Endothelial cell of umbilical vein (primary cell): ENCODE measurements at regions not wholly inside any gene's neighbourhood (a gene's known extent, or its start where the extent isn't known, plus 50 kb on each side); places are given as distances from the start of the nearest gene placed in this dataset.
"Not testable (repeated sequence)": the region's sequence is repeated elsewhere in the genome, so short reads cannot be mapped to it uniquely, and the experiment has no call there.

Experiments used
- BruUV-seq: library from RNA; stranded (reverse); fragments of 400-500 nt; replicated peaks from 2 replicates; lab custom pipeline; 2021; lab: Mats Ljungman, UMichigan
- CTCF ChIA-PET: fragments of 300-600, 350-600 bp; sonication (Branson Sonifier 250); formaldehyde crosslinking; loops from one replicate; lab custom pipeline; 2021; ENCODE audit warnings: antibody characterized with exemption, inconsistent platforms; lab: Charles Lee
- POLR2A ChIA-PET: fragments of 300-600, 350-600 bp; sonication (Branson Sonifier 250); formaldehyde crosslinking; loops from one replicate; lab custom pipeline; 2021; ENCODE audit warnings: antibody characterized with exemption, inconsistent platforms; lab: Charles Lee
- DNase-seq: peaks from one replicate; pipeline ENCODE4 v3.0.0-alpha.2; 2011; ENCODE audit warnings: low read depth, low spot score
- FAIRE-seq: peaks from 2 replicates; lab custom pipeline; 2011; peaks lifted over from hg19 to GRCh38; lab: Jason Lieb, UNC
- H2AFZ ChIP-seq: 2 replicates; pipeline ENCODE4 v1.6.0; 2012; ENCODE audit warnings: low read depth, low read length, control low read depth, inconsistent platforms
- H3K27ac ChIP-seq: 2 replicates; pipeline ENCODE4 v1.5.1; 2011; ENCODE audit warnings: low read depth, mild to moderate bottlenecking, control low read depth, low read length, moderate library complexity; ENCODE audit not compliant: insufficient read depth
- H3K27me3 ChIP-seq, 2 experiments: 2 replicates each; pipeline versions ENCODE4 v1.6.0 to v1.6.1; 2011; ENCODE audit warnings: low read length in 2 of 2, mixed read lengths in 1 of 2; ENCODE audit not compliant: control insufficient read depth in 2 of 2, insufficient read depth in 2 of 2
- H3K36me3 ChIP-seq, 2 experiments: 2 replicates in 1 of 2; 3 replicates in 1 of 2; pipeline ENCODE4 v1.5.1; 2011; ENCODE audit warnings: low read length in 2 of 2, mild to moderate bottlenecking in 1 of 2, moderate library complexity in 1 of 2; ENCODE audit not compliant: control insufficient read depth in 2 of 2, insufficient read depth in 2 of 2; ENCODE audit errors: extremely low read depth in 1 of 2
- H3K4me1 ChIP-seq: 3 replicates; pipeline ENCODE4 v1.5.1; 2011; ENCODE audit warnings: mild to moderate bottlenecking, low read length; ENCODE audit not compliant: control insufficient read depth, insufficient read depth; ENCODE audit errors: extremely low read depth
- H3K4me2 ChIP-seq: 2 replicates; pipeline ENCODE4 v1.6.1; 2011; ENCODE audit warnings: low read length, control low read depth, mixed read lengths; ENCODE audit not compliant: insufficient read depth
- H3K4me3 ChIP-seq, 3 experiments: fragments of 200-600 bp in 1 of 3; sonication (generic), shearing (Covaris generic) in 1 of 3; replicated peaks in 1 of 3; 2 replicates each; pipeline ENCODE4 v1.5.1; 2011 to 2016; ENCODE audit warnings: control low read depth in 3 of 3, low read length in 3 of 3, mild to moderate bottlenecking in 2 of 3, inconsistent platforms in 1 of 3, low read depth in 1 of 3, moderate library complexity in 1 of 3; ENCODE audit not compliant: insufficient read depth in 1 of 3
- H3K79me2 ChIP-seq: 2 replicates; pipeline ENCODE4 v1.6.0; 2012; ENCODE audit warnings: low read length, inconsistent platforms; ENCODE audit not compliant: control insufficient read depth, insufficient read depth
- H3K9ac ChIP-seq: replicated peaks from 2 replicates; pipeline ENCODE3; 2011; ENCODE audit warnings: low read length, control low read depth; ENCODE audit not compliant: insufficient read depth; ENCODE audit errors: extremely low read depth
- H3K9me1 ChIP-seq: replicated peaks from 3 replicates; pipeline ENCODE4 v1.6.0; 2011; ENCODE audit warnings: mild to moderate bottlenecking, low read length; ENCODE audit not compliant: control insufficient read depth, insufficient read depth; ENCODE audit errors: extremely low read depth
- H3K9me3 ChIP-seq: replicated peaks from 2 replicates; pipeline ENCODE4 v1.5.1; 2012; ENCODE audit warnings: low read length, inconsistent platforms; ENCODE audit not compliant: control insufficient read depth, insufficient read depth
- H4K20me1 ChIP-seq: replicated peaks from 2 replicates; pipeline ENCODE3; 2011; ENCODE audit warnings: mild to moderate bottlenecking, low read length; ENCODE audit not compliant: control insufficient read depth, insufficient read depth; ENCODE audit errors: extremely low read depth
- FOS ChIP-seq: IDR thresholded peaks from 2 replicates; pipeline ENCODE4 v1.6.1; 2011; ENCODE audit warnings: mild to moderate bottlenecking, low read length, moderate library complexity, borderline replicate concordance; ENCODE audit not compliant: insufficient read depth
- GATA2 ChIP-seq: IDR thresholded peaks from 2 replicates; pipeline ENCODE4 v1.7.0; 2011; ENCODE audit warnings: low read depth, mild to moderate bottlenecking, moderate library complexity, mixed read lengths, low read length; ENCODE audit not compliant: insufficient read length, insufficient read depth
- POLR2A ChIP-seq: IDR thresholded peaks from 2 replicates; pipeline ENCODE4 v1.6.1; 2012; ENCODE audit warnings: low read depth, mild to moderate bottlenecking, control low read depth, low read length
- POLR2AphosphoS5 ChIP-seq: IDR thresholded peaks from 2 replicates; pipeline ENCODE4 v1.6.1; 2012; ENCODE audit warnings: low read depth, mild to moderate bottlenecking, control low read depth, low read length, moderate library complexity; ENCODE audit not compliant: insufficient read depth
- dilution Hi-C: fragments of 300-500 bp; cut with MboI; formaldehyde crosslinking; loops from one replicate; pipeline ENCODE4 v1.15.0; 2019; ENCODE audit warnings: low sequenced_read_pairs; ENCODE audit not compliant: extremely low pct_ligation_motif_present
- intact Hi-C: fragments of 100-400 bp; cut with micrococcal nuclease; formaldehyde crosslinking; loops from one replicate; pipeline ENCODE4 v1.10.0; 2022

- Histone ChIP-seq H3K9me1 (no peaks in the 10 kb centered on the region), H3K4me3 (no peak overlapping the region), H3K4me1 (peaks cover 3% of the 10 kb centered on the region), H3K9ac (no peak overlapping the region), H3K4me2 (no peak overlapping the region), H3K27me3 (no peaks in the 10 kb centered on the region), H3K27ac (no peak overlapping the region), H2AFZ (no peak overlapping the region), H4K20me1 (no peaks in the 10 kb centered on the region), H3K79me2 (no peaks in the 10 kb centered on the region), H3K9me3 (no peaks in the 10 kb centered on the region), H3K36me3 (no peaks in the 10 kb centered on the region)
- BruUV-seq = no TSS peak
- TF ChIP-seq GATA2 (no peak), FOS (peak; percentile 39)
- dilution Hi-C loops (no loop called here), intact Hi-C loops (no loop called here)
- no peak for FAIRE-seq
- ChIA-PET POLR2A (no interaction called here), CTCF (no interaction called here)
- DNase-seq = no peak
These were observed 353.6 kb downstream of the SPRY2 start for GRCh38 chr13:79987323-79987722.

DNA sequence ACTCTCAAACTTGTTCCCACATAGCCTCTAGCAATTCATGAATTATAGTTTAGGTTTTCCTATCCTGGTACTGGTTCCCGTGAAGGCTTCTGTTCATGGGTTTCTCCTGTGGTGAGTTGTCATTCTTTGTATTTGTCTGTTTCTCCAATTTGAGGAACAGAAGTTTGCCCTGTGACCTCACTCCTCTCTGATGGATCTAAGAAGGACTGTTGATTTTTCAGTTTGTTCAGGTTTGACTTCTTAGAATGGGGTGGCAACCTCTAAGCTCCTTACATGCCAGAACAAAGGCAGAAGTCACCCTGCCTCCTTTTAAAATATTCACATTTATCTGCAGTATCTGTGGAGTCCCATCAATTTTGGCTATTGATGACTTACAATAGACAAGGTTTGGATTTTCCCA is 354.0 kb downstream of the SPRY2 start:
- Histone ChIP-seq H2AFZ (no peak overlapping the region), H3K4me1 (peaks cover 3% of the 10 kb centered on the region), H3K27me3 (no peaks in the 10 kb centered on the region), H3K79me2 (no peaks in the 10 kb centered on the region), H3K27ac (no peak overlapping the region), H3K36me3 (no peaks in the 10 kb centered on the region), H3K9ac (no peak overlapping the region), H3K4me2 (no peak overlapping the region), H4K20me1 (no peaks in the 10 kb centered on the region), H3K9me3 (no peaks in the 10 kb centered on the region), H3K4me3 (no peak overlapping the region), H3K9me1 (no peaks in the 10 kb centered on the region)
- intact Hi-C loops (no loop called here), dilution Hi-C loops (no loop called here)
- POLR2A ChIA-PET = no interaction called here
- DNase-seq (no peak), FAIRE-seq (no peak)
- CTCF ChIA-PET = no interaction called here
- TF ChIP-seq POLR2A (no peak), POLR2AphosphoS5 (no peak)
- BruUV-seq = no TSS peak

DNA sequence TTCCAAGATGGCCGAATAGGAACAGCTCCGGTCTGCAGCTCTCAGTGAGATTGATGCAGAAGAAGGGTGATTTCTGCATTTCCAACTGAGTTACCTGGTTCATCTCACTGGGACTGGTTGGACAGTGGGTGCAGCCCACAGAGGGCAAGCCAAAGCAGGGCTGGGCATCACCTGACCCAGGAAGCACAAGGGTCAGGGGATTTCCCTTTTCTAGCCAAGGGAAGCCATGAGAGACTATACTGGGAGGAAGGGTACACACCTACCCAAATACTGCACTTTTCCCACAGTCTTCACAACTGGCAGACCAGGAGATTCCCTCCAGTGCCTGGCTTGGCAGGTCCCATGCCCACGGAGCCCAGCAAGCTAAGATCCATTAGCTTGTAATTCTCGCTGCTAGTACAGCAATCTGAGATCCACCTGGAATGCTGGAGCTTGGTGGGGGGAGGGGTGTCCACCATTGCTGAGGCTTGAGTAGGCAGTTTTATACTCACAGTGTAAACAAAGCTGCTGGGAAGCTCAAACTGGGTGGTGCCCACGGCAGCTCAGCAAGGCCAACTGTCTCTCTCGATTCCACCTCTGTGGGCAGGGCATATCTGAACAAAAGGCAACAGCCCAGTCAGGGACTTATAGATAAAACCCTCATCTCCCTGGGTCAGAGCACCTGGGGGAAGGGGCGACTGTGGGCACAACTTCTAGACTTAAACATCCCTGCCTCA is 365.8 kb downstream of the SPRY2 start:
- H3K79me2 ChIP-seq, H3K4me1 ChIP-seq, FAIRE-seq, H3K36me3 ChIP-seq, H3K4me3 ChIP-seq, H3K9ac ChIP-seq, POLR2A ChIA-PET, CTCF ChIA-PET, H3K27ac ChIP-seq, H3K9me1 ChIP-seq, H3K9me3 ChIP-seq, H3K4me2 ChIP-seq, DNase-seq, H4K20me1 ChIP-seq, dilution Hi-C loops, H2AFZ ChIP-seq, BruUV-seq, H3K27me3 ChIP-seq: not testable (repeated sequence)
- intact Hi-C loops = loop anchor here (10.0 kb wide), 2 partner anchors 300 to 1040 kb away; no protein-coding TSS in a partner anchor
